ENCODE measurements at regions not wholly inside any gene's neighbourhood (a gene's known extent, or its start where the extent isn't known, plus 50 kb on each side); places are given as distances from the start of the nearest gene placed in this dataset.

GRCh38 chr3:46114323-46114988 lies 87.2 kb upstream of the XCR1 start:
- TF ChIP-seq CTCF (IDR thresholded peaks at IDR 0.05) (no peak), POLR2A (IDR thresholded peaks at IDR 0.05) (no peak)
